ENCODE measurements at regions not wholly inside any gene's neighbourhood (a gene's known extent, or its start where the extent isn't known, plus 50 kb on each side); places are given as distances from the start of the nearest gene placed in this dataset.

GRCh38 chr5:106584268-106584667, 1086.5 kb downstream of the EFNA5 start:
- Histone ChIP-seq H3K27ac (ENCODE audit: low read depth in 2 of 2, low read length in 2 of 2) (no peak overlapping the region), H3K36me3 (ENCODE audit: control insufficient read depth in 2 of 3, insufficient read depth in 3 of 3, low read length in 3 of 3) (no peaks in the 10 kb centered on the region), H3K27me3 (ENCODE audit: control insufficient read depth, insufficient read depth, low read length) (no peaks in the 10 kb centered on the region), H3K9ac (ENCODE audit: low read length in 3 of 3) (no peak overlapping the region), H3K9me3 (ENCODE audit: control insufficient read depth in 2 of 3, insufficient read depth in 1 of 3, low read length in 3 of 3) (no peaks in the 10 kb centered on the region), H3K4me1 (ENCODE audit: control insufficient read depth in 2 of 3, insufficient read depth in 2 of 3, low read depth in 1 of 3, low read length in 3 of 3) (no peaks in the 10 kb centered on the region), H3K4me3 (ENCODE audit: low read length in 3 of 3) (no peak overlapping the region)
- intact Hi-C loops (cut with DNase I): no loop called here
- TF ChIP-seq CTCF (IDR thresholded peaks at IDR 0.05; ENCODE audit: borderline replicate concordance, extremely low read depth, insufficient read depth): no peak
- FAIRE-seq (no peak), DNase-seq (no peak)

- Histone ChIP-seq H3K36me3 (ENCODE audit: control insufficient read depth in 2 of 3, insufficient read depth in 3 of 3, low read length in 3 of 3) (no peaks in the 10 kb centered on the region), H3K27me3 (ENCODE audit: control insufficient read depth, insufficient read depth, low read length) (no peaks in the 10 kb centered on the region), H3K4me3 (ENCODE audit: low read length in 3 of 3) (no peak overlapping the region), H3K9ac (ENCODE audit: low read length in 3 of 3) (no peak overlapping the region), H3K9me3 (ENCODE audit: control insufficient read depth in 2 of 3, insufficient read depth in 1 of 3, low read length in 3 of 3) (no peaks in the 10 kb centered on the region), H3K27ac (ENCODE audit: low read depth in 2 of 2, low read length in 2 of 2) (no peak overlapping the region), H3K4me1 (ENCODE audit: control insufficient read depth in 2 of 3, insufficient read depth in 2 of 3, low read depth in 1 of 3, low read length in 3 of 3) (no peaks in the 10 kb centered on the region)
- intact Hi-C loops (cut with DNase I): no loop called here
- TF ChIP-seq CTCF (IDR thresholded peaks at IDR 0.05; ENCODE audit: borderline replicate concordance, extremely low read depth, insufficient read depth): no peak
- no peak for FAIRE-seq
- DNase-seq: no peak
Observed at GRCh38 chr5:106578736-106579135, 1092.0 kb downstream of the EFNA5 start.

- H3K27me3 ChIP-seq (ENCODE audit: control insufficient read depth, insufficient read depth, low read length): no peaks in the 10 kb centered on the region
- no peak overlapping the region for H3K27ac ChIP-seq (ENCODE audit: low read depth in 2 of 2, low read length in 2 of 2)
- intact Hi-C loops (cut with DNase I): no loop called here
- DNase-seq (no peak), FAIRE-seq (no peak)
- no peaks in the 10 kb centered on the region for H3K36me3 ChIP-seq (ENCODE audit: control insufficient read depth in 2 of 3, insufficient read depth in 3 of 3, low read length in 3 of 3)
- no peak for TF ChIP-seq CTCF (IDR thresholded peaks at IDR 0.05; ENCODE audit: borderline replicate concordance, extremely low read depth, insufficient read depth)
- no peaks in the 10 kb centered on the region for H3K4me1 ChIP-seq (ENCODE audit: control insufficient read depth in 2 of 3, insufficient read depth in 2 of 3, low read depth in 1 of 3, low read length in 3 of 3)
- H3K9ac ChIP-seq (ENCODE audit: low read length in 3 of 3): no peak overlapping the region
- no peak overlapping the region for H3K4me3 ChIP-seq (ENCODE audit: low read length in 3 of 3)
- H3K9me3 ChIP-seq (ENCODE audit: control insufficient read depth in 2 of 3, insufficient read depth in 1 of 3, low read length in 3 of 3): no peaks in the 10 kb centered on the region
Observed at GRCh38 chr5:106574820-106575219, 1095.9 kb downstream of the EFNA5 start.

GRCh38 chr5:106566031-106566430, 1104.7 kb downstream of the EFNA5 start:
- Histone ChIP-seq H3K4me1 (ENCODE audit: control insufficient read depth in 2 of 3, insufficient read depth in 2 of 3, low read depth in 1 of 3, low read length in 3 of 3) (no peaks in the 10 kb centered on the region), H3K4me3 (ENCODE audit: low read length in 3 of 3) (no peak overlapping the region), H3K27ac (ENCODE audit: low read depth in 2 of 2, low read length in 2 of 2) (no peak overlapping the region), H3K36me3 (ENCODE audit: control insufficient read depth in 2 of 3, insufficient read depth in 3 of 3, low read length in 3 of 3) (no peaks in the 10 kb centered on the region), H3K9me3 (ENCODE audit: control insufficient read depth in 2 of 3, insufficient read depth in 1 of 3, low read length in 3 of 3) (no peaks in the 10 kb centered on the region), H3K9ac (ENCODE audit: low read length in 3 of 3) (no peak overlapping the region), H3K27me3 (ENCODE audit: control insufficient read depth, insufficient read depth, low read length) (no peaks in the 10 kb centered on the region)
- intact Hi-C loops (cut with DNase I): no loop called here
- no peak for DNase-seq
- TF ChIP-seq CTCF (IDR thresholded peaks at IDR 0.05; ENCODE audit: borderline replicate concordance, extremely low read depth, insufficient read depth): no peak
- no peak for FAIRE-seq
